ENCODE measurements at regions not wholly inside any gene's neighbourhood (a gene's known extent, or its start where the extent isn't known, plus 50 kb on each side); places are given as distances from the start of the nearest gene placed in this dataset.

- Histone ChIP-seq H3K36me3 (ENCODE audit: control insufficient read depth in 1 of 2, insufficient read depth in 2 of 2, low read depth in 1 of 2, low read length in 2 of 2) (no peaks in the 10 kb centered on the region), H3K27me3 (ENCODE audit: control insufficient read depth in 1 of 2, insufficient read depth in 1 of 2, low read length in 2 of 2) (peaks cover 52 to 68% of the 10 kb centered on the region in 2 experiments), H3K4ac (ENCODE audit: low read depth in 1 of 2, low read length in 2 of 2) (no peak overlapping the region), H3K9ac (ENCODE audit: low read length) (no peak overlapping the region), H2BK12ac (ENCODE audit: low read length in 2 of 2) (no peak overlapping the region), H3K27ac (ENCODE audit: low read length, poor library complexity, severe bottlenecking) (no peak overlapping the region), H3K4me1 (ENCODE audit: control insufficient read depth, insufficient read depth, low read depth, low read length) (no peaks in the 10 kb centered on the region), H3K18ac (ENCODE audit: low read depth in 1 of 2, low read length in 2 of 2) (no peak overlapping the region), H3K79me1 (replicated peaks; ENCODE audit: low read length, poor library complexity, severe bottlenecking) (no peaks in the 10 kb centered on the region), H3K14ac (ENCODE audit: low read length in 2 of 2) (no peak overlapping the region), H4K91ac (ENCODE audit: low read length) (no peak overlapping the region), H2BK5ac (ENCODE audit: low read depth, low read length, poor library complexity, severe bottlenecking) (no peak overlapping the region), H2AFZ (ENCODE audit: low read depth, low read length) (no peak overlapping the region), H2AK5ac (ENCODE audit: low read length, severe bottlenecking) (no peak overlapping the region), H3K4me3 (ENCODE audit: insufficient read depth in 1 of 2, low read depth in 1 of 2, low read length in 2 of 2) (no peak overlapping the region), H3K9me3 (ENCODE audit: control insufficient read depth, low read length) (no peaks in the 10 kb centered on the region), H2BK120ac (ENCODE audit: low read depth, low read length) (no peak overlapping the region), H3K4me2 (ENCODE audit: low read length, poor library complexity, severe bottlenecking) (no peak overlapping the region), H4K8ac (ENCODE audit: low read length) (no peak overlapping the region), H2BK15ac (ENCODE audit: low read depth, poor library complexity, severe bottlenecking) (no peak overlapping the region), H3K23ac (ENCODE audit: low read length in 2 of 2) (no peak overlapping the region)
- no peak for DNase-seq
- WGBS, result 71% methylated on average over 6 of the region's 6 CpGs
Measured at GRCh38 chr3:13209634-13209997, 136.4 kb upstream of the IQSEC1 start.

GRCh38 chr3:13208706-13209633, 135.7 kb upstream of the IQSEC1 start:
- Histone ChIP-seq H3K4me3 (ENCODE audit: insufficient read depth in 1 of 2, low read depth in 1 of 2, low read length in 2 of 2) (no peak overlapping the region), H3K18ac (ENCODE audit: low read depth in 1 of 2, low read length in 2 of 2) (no peak overlapping the region), H2BK12ac (ENCODE audit: low read length in 2 of 2) (no peak overlapping the region), H3K4me1 (ENCODE audit: control insufficient read depth, insufficient read depth, low read depth, low read length) (peaks cover 1% of the 10 kb centered on the region), H3K9me3 (ENCODE audit: control insufficient read depth, low read length) (no peaks in the 10 kb centered on the region), H3K27ac (ENCODE audit: low read length, poor library complexity, severe bottlenecking) (no peak overlapping the region), H2AFZ (ENCODE audit: low read depth, low read length) (no peak overlapping the region), H2BK120ac (ENCODE audit: low read depth, low read length) (no peak overlapping the region), H4K8ac (ENCODE audit: low read length) (no peak overlapping the region), H3K4ac (ENCODE audit: low read depth in 1 of 2, low read length in 2 of 2) (no peak overlapping the region), H2BK15ac (ENCODE audit: low read depth, poor library complexity, severe bottlenecking) (no peak overlapping the region), H3K23ac (ENCODE audit: low read length in 2 of 2) (no peak overlapping the region), H3K14ac (ENCODE audit: low read length in 2 of 2) (no peak overlapping the region), H4K91ac (ENCODE audit: low read length) (no peak overlapping the region), H3K27me3 (ENCODE audit: control insufficient read depth in 1 of 2, insufficient read depth in 1 of 2, low read length in 2 of 2) (peaks cover 57 to 72% of the 10 kb centered on the region in 2 experiments), H3K79me1 (replicated peaks; ENCODE audit: low read length, poor library complexity, severe bottlenecking) (no peaks in the 10 kb centered on the region), H3K36me3 (ENCODE audit: control insufficient read depth in 1 of 2, insufficient read depth in 2 of 2, low read depth in 1 of 2, low read length in 2 of 2) (no peaks in the 10 kb centered on the region), H3K4me2 (ENCODE audit: low read length, poor library complexity, severe bottlenecking) (no peak overlapping the region), H3K9ac (ENCODE audit: low read length) (no peak overlapping the region), H2AK5ac (ENCODE audit: low read length, severe bottlenecking) (no peak overlapping the region), H2BK5ac (ENCODE audit: low read depth, low read length, poor library complexity, severe bottlenecking) (no peak overlapping the region)
- DNase-seq, result no peak
- WGBS, result 85% methylated on average over 17 of the region's 17 CpGs

- Histone ChIP-seq H2BK120ac (ENCODE audit: low read depth, low read length) (no peak overlapping the region), H2BK5ac (ENCODE audit: low read depth, low read length, poor library complexity, severe bottlenecking) (no peak overlapping the region), H3K4ac (ENCODE audit: low read depth in 1 of 2, low read length in 2 of 2) (no peak overlapping the region), H4K8ac (ENCODE audit: low read length) (no peak overlapping the region), H2AK5ac (ENCODE audit: low read length, severe bottlenecking) (no peak overlapping the region), H3K18ac (ENCODE audit: low read depth in 1 of 2, low read length in 2 of 2) (no peak overlapping the region), H3K27ac (ENCODE audit: low read length, poor library complexity, severe bottlenecking) (no peak overlapping the region), H2BK12ac (ENCODE audit: low read length in 2 of 2) (no peak overlapping the region), H3K23ac (ENCODE audit: low read length in 2 of 2) (no peak overlapping the region), H3K14ac (ENCODE audit: low read length in 2 of 2) (no peak overlapping the region), H3K4me1 (ENCODE audit: control insufficient read depth, insufficient read depth, low read depth, low read length) (peaks cover 1% of the 10 kb centered on the region), H3K79me1 (replicated peaks; ENCODE audit: low read length, poor library complexity, severe bottlenecking) (no peaks in the 10 kb centered on the region), H3K9ac (ENCODE audit: low read length) (no peak overlapping the region), H2AFZ (ENCODE audit: low read depth, low read length) (no peak overlapping the region), H3K36me3 (ENCODE audit: control insufficient read depth in 1 of 2, insufficient read depth in 2 of 2, low read depth in 1 of 2, low read length in 2 of 2) (no peaks in the 10 kb centered on the region), H3K4me3 (ENCODE audit: insufficient read depth in 1 of 2, low read depth in 1 of 2, low read length in 2 of 2) (no peak overlapping the region), H3K27me3 (ENCODE audit: control insufficient read depth in 1 of 2, insufficient read depth in 1 of 2, low read length in 2 of 2) (peaks cover 66 to 73% of the 10 kb centered on the region in 2 experiments), H4K91ac (ENCODE audit: low read length) (no peak overlapping the region), H2BK15ac (ENCODE audit: low read depth, poor library complexity, severe bottlenecking) (no peak overlapping the region), H3K9me3 (ENCODE audit: control insufficient read depth, low read length) (no peaks in the 10 kb centered on the region), H3K4me2 (ENCODE audit: low read length, poor library complexity, severe bottlenecking) (no peak overlapping the region)
- 76% methylated on average over 10 of the region's 11 CpGs for WGBS
- no peak for DNase-seq
Measured at GRCh38 chr3:13207975-13208705, 134.9 kb upstream of the IQSEC1 start.

- no peak overlapping the region for H3K14ac ChIP-seq (ENCODE audit: low read length in 2 of 2)
- no peak overlapping the region for H3K4ac ChIP-seq (ENCODE audit: low read depth in 1 of 2, low read length in 2 of 2)
- H3K27ac ChIP-seq (ENCODE audit: low read length, poor library complexity, severe bottlenecking), result no peak overlapping the region
- no peak overlapping the region for H2BK120ac ChIP-seq (ENCODE audit: low read depth, low read length)
- peaks cover 72 to 78% of the 10 kb centered on the region in 2 experiments for H3K27me3 ChIP-seq (ENCODE audit: control insufficient read depth in 1 of 2, insufficient read depth in 1 of 2, low read length in 2 of 2)
- H2AFZ ChIP-seq (ENCODE audit: low read depth, low read length), result no peak overlapping the region
- no peak overlapping the region for H2BK12ac ChIP-seq (ENCODE audit: low read length in 2 of 2)
- H3K9ac ChIP-seq (ENCODE audit: low read length), result no peak overlapping the region
- H3K4me1 ChIP-seq (ENCODE audit: control insufficient read depth, insufficient read depth, low read depth, low read length), result peaks cover 1% of the 10 kb centered on the region
- H2BK15ac ChIP-seq (ENCODE audit: low read depth, poor library complexity, severe bottlenecking), result no peak overlapping the region
- H4K8ac ChIP-seq (ENCODE audit: low read length), result no peak overlapping the region
- H3K18ac ChIP-seq (ENCODE audit: low read depth in 1 of 2, low read length in 2 of 2), result no peak overlapping the region
- H3K23ac ChIP-seq (ENCODE audit: low read length in 2 of 2), result no peak overlapping the region
- H2AK5ac ChIP-seq (ENCODE audit: low read length, severe bottlenecking), result no peak overlapping the region
- no peak overlapping the region for H4K91ac ChIP-seq (ENCODE audit: low read length)
- no peaks in the 10 kb centered on the region for H3K79me1 ChIP-seq (replicated peaks; ENCODE audit: low read length, poor library complexity, severe bottlenecking)
- WGBS, result 86% methylated on average over 9 of the region's 9 CpGs
- no peak overlapping the region for H2BK5ac ChIP-seq (ENCODE audit: low read depth, low read length, poor library complexity, severe bottlenecking)
- H3K9me3 ChIP-seq (ENCODE audit: control insufficient read depth, low read length), result no peaks in the 10 kb centered on the region
- no peak for DNase-seq
- H3K4me3 ChIP-seq (ENCODE audit: insufficient read depth in 1 of 2, low read depth in 1 of 2, low read length in 2 of 2), result no peak overlapping the region
- H3K36me3 ChIP-seq (ENCODE audit: control insufficient read depth in 1 of 2, insufficient read depth in 2 of 2, low read depth in 1 of 2, low read length in 2 of 2), result no peaks in the 10 kb centered on the region
- H3K4me2 ChIP-seq (ENCODE audit: low read length, poor library complexity, severe bottlenecking), result no peak overlapping the region
Measured at GRCh38 chr3:13207578-13207922, 134.3 kb upstream of the IQSEC1 start.

Measured in mesenchymal stem cell (in vitro differentiated cells and primary cell).